GM12875 (cell line): ENCODE measurements at regions not wholly inside any gene's neighbourhood (a gene's known extent, or its start where the extent isn't known, plus 50 kb on each side); places are given as distances from the start of the nearest gene placed in this dataset.

ENCODE experiments used
- H3K4me3 ChIP-seq: one replicate; pipeline ENCODE4 v1.5.1; 2011; ENCODE audit warnings: low read depth, low read length, control low read depth
- TF ChIP-seq, protein P1 (sequence below): IDR thresholded peaks from 2 replicates; pipeline ENCODE4 v1.5.1; 2011; ENCODE audit warnings: low read depth, mild to moderate bottlenecking, control low read depth, inconsistent platforms, low read length, moderate library complexity, borderline replicate concordance; ENCODE audit not compliant: insufficient read depth

DNA sequence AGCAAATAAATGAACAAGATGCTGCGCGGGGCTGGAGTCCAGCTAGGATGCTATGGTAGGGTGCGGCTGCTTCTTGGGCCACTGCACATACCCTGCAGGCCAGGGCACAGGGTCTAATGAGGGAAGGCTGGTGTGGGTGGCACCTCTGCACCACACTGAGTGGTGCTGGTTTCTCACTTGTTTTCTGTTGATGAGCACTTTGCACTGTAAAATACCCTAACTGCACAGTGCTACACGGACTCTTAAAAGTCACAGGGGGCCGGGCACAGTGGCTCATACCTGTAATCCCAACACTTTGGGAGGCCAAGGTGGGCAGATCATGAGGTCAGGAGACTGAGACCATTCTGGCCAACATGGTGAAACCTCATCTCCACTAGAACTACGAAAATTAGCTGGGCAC, 52.7 kb upstream of the DMRT1 start:
- TF ChIP-seq, protein P1, sequence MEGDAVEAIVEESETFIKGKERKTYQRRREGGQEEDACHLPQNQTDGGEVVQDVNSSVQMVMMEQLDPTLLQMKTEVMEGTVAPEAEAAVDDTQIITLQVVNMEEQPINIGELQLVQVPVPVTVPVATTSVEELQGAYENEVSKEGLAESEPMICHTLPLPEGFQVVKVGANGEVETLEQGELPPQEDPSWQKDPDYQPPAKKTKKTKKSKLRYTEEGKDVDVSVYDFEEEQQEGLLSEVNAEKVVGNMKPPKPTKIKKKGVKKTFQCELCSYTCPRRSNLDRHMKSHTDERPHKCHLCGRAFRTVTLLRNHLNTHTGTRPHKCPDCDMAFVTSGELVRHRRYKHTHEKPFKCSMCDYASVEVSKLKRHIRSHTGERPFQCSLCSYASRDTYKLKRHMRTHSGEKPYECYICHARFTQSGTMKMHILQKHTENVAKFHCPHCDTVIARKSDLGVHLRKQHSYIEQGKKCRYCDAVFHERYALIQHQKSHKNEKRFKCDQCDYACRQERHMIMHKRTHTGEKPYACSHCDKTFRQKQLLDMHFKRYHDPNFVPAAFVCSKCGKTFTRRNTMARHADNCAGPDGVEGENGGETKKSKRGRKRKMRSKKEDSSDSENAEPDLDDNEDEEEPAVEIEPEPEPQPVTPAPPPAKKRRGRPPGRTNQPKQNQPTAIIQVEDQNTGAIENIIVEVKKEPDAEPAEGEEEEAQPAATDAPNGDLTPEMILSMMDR, result no peak
- no peak overlapping the region for H3K4me3 ChIP-seq
